BLaER1 treated with 17β-estradiol and CSF1 and Interleukin-3, amounts not matched to agents 10 nM and 100 nM (cell line): ENCODE measurements at regions not wholly inside any gene's neighbourhood (a gene's known extent, or its start where the extent isn't known, plus 50 kb on each side); places are given as distances from the start of the nearest gene placed in this dataset.

Experiments used
- H3K27ac ChIP-seq, 11 experiments: shearing (Covaris generic); formaldehyde crosslinking; 2 replicates each; pipeline ENCODE4 v1.8.1; 2022
- H3K27me3 ChIP-seq, 11 experiments: shearing (Covaris generic); formaldehyde crosslinking; 2 replicates each; pipeline ENCODE4 v1.8.1; 2022
- H3K36me3 ChIP-seq, 11 experiments: shearing (Covaris generic); formaldehyde crosslinking; 2 replicates each; pipeline ENCODE4 v1.8.1; 2022
- H3K4me1 ChIP-seq, 10 experiments: shearing (Covaris generic); formaldehyde crosslinking; 2 replicates each; pipeline ENCODE4 v1.8.1; 2022
- H3K4me2 ChIP-seq, 11 experiments: shearing (Covaris generic); formaldehyde crosslinking; 2 replicates each; pipeline ENCODE4 v1.8.1; 2022
- H3K4me3 ChIP-seq, 10 experiments: shearing (Covaris generic); formaldehyde crosslinking; 2 replicates each; pipeline ENCODE4 v1.8.1; 2022
- H3K9ac ChIP-seq, 11 experiments: shearing (Covaris generic); formaldehyde crosslinking; 2 replicates each; pipeline ENCODE4 v1.8.1; 2022
- H3K9me3 ChIP-seq, 11 experiments: shearing (Covaris generic); formaldehyde crosslinking; replicated peaks in 1 of 11; 2 replicates each; pipeline ENCODE4 v1.8.1; 2022
- H4K20me1 ChIP-seq, 11 experiments: shearing (Covaris generic); formaldehyde crosslinking; 2 replicates each; pipeline ENCODE4 v1.8.1; 2022
- Cebpa-rat ChIP-seq, 11 experiments: shearing (Covaris generic); IDR thresholded peaks; 2 replicates each; pipeline ENCODE4 v1.8.1; 2022

- Histone ChIP-seq H3K4me3 (no peak overlapping the region), H3K9me3 (peaks cover 0 to 5% (median 2%) of the 10 kb centered on the region in 11 experiments; a peak in 2 of 22 replicates), H3K36me3 (no peaks in the 10 kb centered on the region), H3K27me3 (no peaks in the 10 kb centered on the region), H3K27ac (no peak overlapping the region), H3K9ac (no peak overlapping the region), H4K20me1 (no peaks in the 10 kb centered on the region), H3K4me2 (no peak overlapping the region), H3K4me1 (no peaks in the 10 kb centered on the region)
- no peak for TF ChIP-seq Cebpa-rat (IDR thresholded peaks at IDR 0.05)
Measured at GRCh38 chr6:2430612-2431011, 185.2 kb upstream of the GMDS start.

GRCh38 chr6:2429460-2429859 lies 184.1 kb upstream of the GMDS start:
- no peaks in the 10 kb centered on the region for H3K4me1 ChIP-seq
- TF ChIP-seq Cebpa-rat (IDR thresholded peaks at IDR 0.05) = no peak
- H3K9ac ChIP-seq = no peak overlapping the region
- no peaks in the 10 kb centered on the region for H4K20me1 ChIP-seq
- no peak overlapping the region for H3K4me3 ChIP-seq
- no peaks in the 10 kb centered on the region for H3K27me3 ChIP-seq
- peaks cover 0 to 6% (median 0%) of the 10 kb centered on the region in 11 experiments; a peak in 1 of 22 replicates for H3K9me3 ChIP-seq
- no peak overlapping the region for H3K4me2 ChIP-seq
- H3K27ac ChIP-seq = no peak overlapping the region
- H3K36me3 ChIP-seq = no peaks in the 10 kb centered on the region

- no peaks in the 10 kb centered on the region for H3K36me3 ChIP-seq
- H3K9ac ChIP-seq = no peak overlapping the region
- no peak for TF ChIP-seq Cebpa-rat (IDR thresholded peaks at IDR 0.05)
- no peak overlapping the region for H3K4me3 ChIP-seq
- H4K20me1 ChIP-seq = no peaks in the 10 kb centered on the region
- H3K4me1 ChIP-seq = no peaks in the 10 kb centered on the region
- H3K27me3 ChIP-seq = no peaks in the 10 kb centered on the region
- no peak overlapping the region for H3K4me2 ChIP-seq
- H3K27ac ChIP-seq = no peak overlapping the region
- H3K9me3 ChIP-seq = peaks cover 0 to 10% (median 0%) of the 10 kb centered on the region in 11 experiments; a peak in 2 of 22 replicates
Measured at GRCh38 chr6:2429032-2429431, 183.6 kb upstream of the GMDS start.

GRCh38 chr6:2426561-2427340 lies 181.3 kb upstream of the GMDS start:
- no peaks in the 10 kb centered on the region for H4K20me1 ChIP-seq
- no peak overlapping the region for H3K9ac ChIP-seq
- H3K27ac ChIP-seq = no peak overlapping the region
- no peaks in the 10 kb centered on the region for H3K27me3 ChIP-seq
- no peak for TF ChIP-seq Cebpa-rat (IDR thresholded peaks at IDR 0.05)
- H3K4me2 ChIP-seq = no peak overlapping the region
- no peak overlapping the region for H3K4me3 ChIP-seq
- peaks cover 0 to 13% (median 0%) of the 10 kb centered on the region in 11 experiments; a peak in 2 of 22 replicates for H3K9me3 ChIP-seq
- H3K4me1 ChIP-seq = no peaks in the 10 kb centered on the region
- H3K36me3 ChIP-seq = no peaks in the 10 kb centered on the region

GRCh38 chr6:2416128-2416712 lies 170.8 kb upstream of the GMDS start:
- no peak for TF ChIP-seq Cebpa-rat (IDR thresholded peaks at IDR 0.05)
- no peak overlapping the region for H3K9ac ChIP-seq
- no peaks in the 10 kb centered on the region for H4K20me1 ChIP-seq
- H3K4me3 ChIP-seq = no peak overlapping the region
- H3K4me1 ChIP-seq = no peaks in the 10 kb centered on the region; a peak in 1 of 20 replicates
- no peaks in the 10 kb centered on the region for H3K27me3 ChIP-seq
- H3K27ac ChIP-seq = no peak overlapping the region
- no peak overlapping the region for H3K4me2 ChIP-seq
- H3K36me3 ChIP-seq = no peaks in the 10 kb centered on the region
- peaks cover 0 to 5% (median 0%) of the 10 kb centered on the region in 11 experiments; a peak in 1 of 22 replicates for H3K9me3 ChIP-seq

GRCh38 chr6:2414885-2415547 lies 169.6 kb upstream of the GMDS start:
- TF ChIP-seq Cebpa-rat (IDR thresholded peaks at IDR 0.05) = no peak
- Histone ChIP-seq H3K27me3 (no peaks in the 10 kb centered on the region; a peak in 1 of 22 replicates), H3K9me3 (peaks cover 0 to 5% (median 0%) of the 10 kb centered on the region in 11 experiments; a peak in 1 of 22 replicates), H3K4me3 (no peak overlapping the region), H3K4me2 (no peak overlapping the region), H3K36me3 (no peaks in the 10 kb centered on the region), H3K27ac (no peak overlapping the region), H3K4me1 (peaks cover 0 to 7% (median 0%) of the 10 kb centered on the region in 10 experiments; a peak in 2 of 20 replicates), H3K9ac (no peak overlapping the region), H4K20me1 (no peaks in the 10 kb centered on the region)

- H3K4me1 ChIP-seq = peaks cover 0 to 7% (median 0%) of the 10 kb centered on the region in 10 experiments; a peak in 2 of 20 replicates
- H3K36me3 ChIP-seq = no peaks in the 10 kb centered on the region
- no peak for TF ChIP-seq Cebpa-rat (IDR thresholded peaks at IDR 0.05)
- no peak overlapping the region for H3K27ac ChIP-seq
- H3K9ac ChIP-seq = no peak overlapping the region
- H4K20me1 ChIP-seq = no peaks in the 10 kb centered on the region
- no peaks in the 10 kb centered on the region; a peak in 1 of 22 replicates for H3K27me3 ChIP-seq
- peaks cover 0 to 5% (median 0%) of the 10 kb centered on the region in 11 experiments; a peak in 1 of 22 replicates for H3K9me3 ChIP-seq
- H3K4me3 ChIP-seq = no peak overlapping the region
- no peak overlapping the region for H3K4me2 ChIP-seq
Measured at GRCh38 chr6:2412731-2413130, 167.3 kb upstream of the GMDS start.

- no peaks in the 10 kb centered on the region for H3K36me3 ChIP-seq
- peak overlapping the region in 2 of 11 experiments; percentile 9 to 18; a peak in 2 of 22 replicates for H3K4me2 ChIP-seq
- peaks cover 0 to 7% (median 0%) of the 10 kb centered on the region in 10 experiments; a peak in 2 of 20 replicates for H3K4me1 ChIP-seq
- H3K27me3 ChIP-seq = no peaks in the 10 kb centered on the region; a peak in 1 of 22 replicates
- no peak overlapping the region for H3K4me3 ChIP-seq
- H4K20me1 ChIP-seq = no peaks in the 10 kb centered on the region
- no peak overlapping the region for H3K9ac ChIP-seq
- H3K9me3 ChIP-seq = no peaks in the 10 kb centered on the region
- no peak overlapping the region for H3K27ac ChIP-seq
- TF ChIP-seq Cebpa-rat (IDR thresholded peaks at IDR 0.05) = no peak
Measured at GRCh38 chr6:2410656-2411380, 165.4 kb upstream of the GMDS start.

- no peak overlapping the region for H3K27ac ChIP-seq
- H3K4me1 ChIP-seq = peaks cover 0 to 7% (median 0%) of the 10 kb centered on the region in 10 experiments; a peak in 2 of 20 replicates
- H3K36me3 ChIP-seq = no peaks in the 10 kb centered on the region
- no peaks in the 10 kb centered on the region for H3K9me3 ChIP-seq
- no peak for TF ChIP-seq Cebpa-rat (IDR thresholded peaks at IDR 0.05)
- no peak overlapping the region for H3K4me2 ChIP-seq
- no peak overlapping the region for H3K4me3 ChIP-seq
- H4K20me1 ChIP-seq = no peaks in the 10 kb centered on the region
- H3K9ac ChIP-seq = no peak overlapping the region
- H3K27me3 ChIP-seq = no peaks in the 10 kb centered on the region; a peak in 1 of 22 replicates
Measured at GRCh38 chr6:2407525-2407924, 162.1 kb upstream of the GMDS start.
